ENCODE measurements at regions not wholly inside any gene's neighbourhood (a gene's known extent, or its start where the extent isn't known, plus 50 kb on each side); places are given as distances from the start of the nearest gene placed in this dataset.

- TF ChIP-seq POLR2A (IDR thresholded peaks at IDR 0.05), result no peak
- TF ChIP-seq CTCF (IDR thresholded peaks at IDR 0.05), result no peak
These were observed 303.9 kb downstream of the REEP3 start for GRCh38 chr10:63825111-63825510.

Measured in Peyer's patch (tissue), 4 donors.